HuH-7.5 (cell line): ENCODE measurements at regions not wholly inside any gene's neighbourhood (a gene's known extent, or its start where the extent isn't known, plus 50 kb on each side); places are given as distances from the start of the nearest gene placed in this dataset.
"Not testable (repeated sequence)": the region's sequence is repeated elsewhere in the genome, so short reads cannot be mapped to it uniquely, and the experiment has no call there.

Experiments
- DNase-seq: peaks from one replicate; pipeline ENCODE4 v3.0.0; 2011; ENCODE audit warnings: low spot score

GRCh38 chr13:65387743-65388347 is 1842.3 kb downstream of the PCDH9 start:
- no peak for DNase-seq

GRCh38 chr13:65378943-65379519 is 1851.1 kb downstream of the PCDH9 start:
- no peak for DNase-seq

GRCh38 chr13:65378484-65378883 is 1851.7 kb downstream of the PCDH9 start:
- DNase-seq = no peak

- DNase-seq = no peak
Observed at GRCh38 chr13:65368832-65369231, 1861.3 kb downstream of the PCDH9 start.

- no peak for DNase-seq
Observed at GRCh38 chr13:65353951-65354350, 1876.2 kb downstream of the PCDH9 start.

GRCh38 chr13:65353150-65353549 is 1877.0 kb downstream of the PCDH9 start:
- DNase-seq = not testable (repeated sequence)

- no peak for DNase-seq
Observed at GRCh38 chr13:65347420-65348030, 1882.6 kb downstream of the PCDH9 start.

- no peak for DNase-seq
Observed at GRCh38 chr13:65343898-65344663, 1886.1 kb downstream of the PCDH9 start.

GRCh38 chr13:65342541-65343337 is 1887.4 kb downstream of the PCDH9 start:
- DNase-seq = no peak

GRCh38 chr13:65339241-65339640 is 1890.9 kb downstream of the PCDH9 start:
- DNase-seq = no peak

GRCh38 chr13:65336916-65337315 is 1893.2 kb downstream of the PCDH9 start:
- DNase-seq = no peak

- DNase-seq = no peak
Observed at GRCh38 chr13:65336087-65336749, 1893.9 kb downstream of the PCDH9 start.

- DNase-seq = no peak
Observed at GRCh38 chr13:65330691-65331090, 1899.4 kb downstream of the PCDH9 start.

GRCh38 chr13:65330287-65330686 is 1899.8 kb downstream of the PCDH9 start:
- DNase-seq = no peak

GRCh38 chr13:65323192-65323591 is 1906.9 kb downstream of the PCDH9 start:
- DNase-seq = not testable (repeated sequence)

- not testable (repeated sequence) for DNase-seq
Observed at GRCh38 chr13:65321423-65321822, 1908.7 kb downstream of the PCDH9 start.

- DNase-seq = no peak
Observed at GRCh38 chr13:65314008-65314407, 1916.1 kb downstream of the PCDH9 start.

- DNase-seq = no peak
Observed at GRCh38 chr13:65310663-65311328, 1919.3 kb downstream of the PCDH9 start.

- no peak for DNase-seq
Observed at GRCh38 chr13:65309906-65310305, 1920.2 kb downstream of the PCDH9 start.

GRCh38 chr13:65308729-65309128 is 1921.4 kb downstream of the PCDH9 start:
- DNase-seq = not testable (repeated sequence)

GRCh38 chr13:65307056-65307455 is 1923.1 kb downstream of the PCDH9 start:
- DNase-seq = no peak
